T-helper 2 cell (primary cell): ENCODE measurements at regions not wholly inside any gene's neighbourhood (a gene's known extent, or its start where the extent isn't known, plus 50 kb on each side); places are given as distances from the start of the nearest gene placed in this dataset.

Source experiments
- DNase-seq, 5 experiments: peaks; one replicate each; pipeline versions ENCODE4 v3.0.0 to v3.0.0-alpha.2; 2012 to 2022

DNA sequence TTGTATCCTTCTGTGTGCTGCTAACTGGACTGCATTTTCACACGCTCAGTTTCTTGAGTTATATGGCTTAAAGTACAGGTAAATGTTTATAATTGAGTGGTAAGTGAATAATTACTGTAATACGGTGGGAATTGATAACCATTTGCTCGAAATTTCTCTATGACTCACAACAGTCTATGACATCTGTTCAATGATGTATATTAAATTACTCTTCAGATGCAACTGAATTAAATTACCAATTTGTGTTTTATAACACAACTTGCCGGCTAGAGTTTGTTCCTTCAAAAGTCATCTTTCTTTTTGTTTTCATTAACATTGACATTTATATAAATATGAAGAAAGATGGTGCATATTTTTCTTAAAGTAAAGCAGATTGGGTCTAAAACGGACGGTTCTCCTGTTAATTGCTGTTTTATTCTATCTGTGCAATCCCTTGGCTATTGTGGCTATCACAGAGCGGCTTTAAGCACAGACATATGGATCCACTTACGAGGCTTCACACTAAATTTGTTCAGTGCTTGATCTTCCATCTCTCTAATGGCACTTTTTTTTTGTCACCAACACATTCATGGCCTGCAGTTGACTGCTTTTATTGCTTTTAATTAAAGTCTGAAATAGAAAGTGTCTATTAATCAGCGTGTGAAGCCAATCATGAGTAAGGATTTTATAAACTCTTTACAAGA lies 1291.6 kb upstream of the SLC10A2 start:
- no peak for DNase-seq

GRCh38 chr13:104357174-104357573 lies 1291.0 kb upstream of the SLC10A2 start:
- no peak for DNase-seq

DNA sequence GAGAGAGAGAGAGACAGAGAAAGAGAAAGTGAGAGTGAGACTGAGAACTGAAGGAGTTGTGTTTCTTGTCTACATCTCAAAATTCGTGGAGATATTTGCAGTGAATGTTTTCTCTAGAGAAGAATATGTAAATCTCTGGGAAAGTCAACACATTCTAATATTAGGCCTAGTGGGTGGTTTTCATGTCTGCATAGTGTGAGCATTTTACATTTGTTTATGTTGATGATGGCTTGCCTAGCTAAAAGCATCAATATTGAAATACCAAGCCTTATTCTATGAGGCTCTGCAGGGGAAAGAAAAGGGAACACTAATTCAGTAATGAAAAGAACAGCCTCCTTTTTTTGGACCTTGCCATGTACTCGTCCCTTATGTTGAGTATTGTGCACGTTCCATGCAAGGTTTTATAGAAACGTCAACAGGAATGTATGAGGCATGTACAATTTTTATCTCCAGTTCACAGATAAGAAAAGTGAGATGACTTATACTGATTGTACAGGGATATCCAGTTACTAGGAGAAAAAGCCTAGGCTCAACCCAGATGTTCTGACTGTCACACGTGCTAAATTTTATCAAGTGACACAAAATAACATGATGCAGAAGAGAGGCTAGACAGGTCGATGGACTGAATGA lies 1288.9 kb upstream of the SLC10A2 start:
- no peak for DNase-seq

DNA sequence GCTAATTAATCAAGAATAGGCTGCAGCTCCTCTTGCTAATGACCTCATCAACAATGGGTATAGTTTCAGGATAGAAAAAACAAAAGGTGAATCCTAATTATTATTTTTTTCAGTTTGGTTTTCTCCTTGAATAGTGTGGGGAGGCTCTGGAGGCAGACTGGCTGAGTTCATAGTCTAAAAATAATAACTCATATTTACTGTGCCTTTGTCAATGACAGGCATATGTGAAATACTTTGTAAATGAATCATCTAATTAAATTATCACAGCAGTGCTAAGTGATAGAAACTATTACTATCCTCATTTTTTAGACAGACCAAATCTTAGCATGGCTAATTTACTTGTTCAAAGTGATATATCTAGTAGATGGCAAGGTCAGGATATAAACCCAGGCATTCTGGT lies 1261.0 kb upstream of the SLC10A2 start:
- DNase-seq, result no peak

DNA sequence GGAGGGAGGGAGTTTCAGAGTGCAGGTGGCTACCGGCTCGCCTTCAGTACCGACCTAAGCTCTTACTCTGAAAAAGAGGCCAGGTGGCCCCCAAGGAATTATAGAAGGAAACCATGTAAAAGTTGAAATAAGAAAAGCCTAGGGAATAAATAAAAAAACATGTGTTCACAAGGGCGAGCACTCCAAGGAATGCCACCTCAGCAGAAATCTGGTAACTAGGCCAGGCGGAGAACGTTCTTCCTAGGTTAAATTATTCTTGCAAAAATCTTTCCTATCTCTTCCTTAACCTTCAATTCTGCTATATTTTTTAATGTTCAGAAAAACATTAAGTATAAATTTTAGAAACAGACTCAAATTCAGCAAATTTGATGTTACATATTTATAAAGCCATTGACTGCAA lies 1260.3 kb upstream of the SLC10A2 start:
- DNase-seq, result no peak

GRCh38 chr13:104321756-104322155 lies 1255.5 kb upstream of the SLC10A2 start:
- no peak for DNase-seq

DNA sequence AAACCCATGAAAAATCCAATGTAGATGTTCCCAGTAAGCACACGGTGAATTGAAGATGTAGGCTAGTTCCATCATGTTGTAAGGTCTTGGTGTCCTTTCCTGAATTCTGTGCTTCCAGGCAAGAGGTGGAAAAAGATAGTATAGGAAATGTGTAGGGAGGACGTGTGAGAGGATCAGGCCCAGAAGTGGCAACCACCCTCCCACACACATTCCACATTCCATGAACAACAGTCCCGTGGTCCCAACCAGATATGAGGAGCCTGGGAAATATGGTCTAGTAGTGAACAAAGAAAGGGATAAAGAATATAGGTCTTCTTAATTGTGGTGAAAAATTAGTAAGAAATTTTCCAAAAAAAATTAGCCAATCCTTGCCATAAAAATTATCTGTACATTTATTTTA lies 1254.2 kb upstream of the SLC10A2 start:
- no peak for DNase-seq

DNA sequence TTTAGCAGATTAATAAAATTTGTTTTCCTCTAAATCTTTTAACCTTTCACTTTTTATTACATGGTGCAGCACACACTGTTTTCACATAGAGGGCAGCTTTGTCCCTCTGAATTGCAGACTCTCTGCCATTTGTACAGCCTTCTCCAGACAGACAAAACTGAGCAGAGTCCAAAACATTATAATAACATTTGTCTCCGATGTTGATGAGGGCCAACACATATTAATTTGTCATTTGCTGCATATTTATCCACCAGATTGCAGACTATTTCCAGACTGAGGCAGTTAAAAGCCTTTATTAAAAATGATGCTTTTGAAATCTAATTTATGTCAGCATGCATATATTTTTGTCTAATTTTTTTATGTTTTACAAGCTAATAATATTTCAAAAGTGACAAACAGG lies 1251.9 kb upstream of the SLC10A2 start:
- no peak for DNase-seq

DNA sequence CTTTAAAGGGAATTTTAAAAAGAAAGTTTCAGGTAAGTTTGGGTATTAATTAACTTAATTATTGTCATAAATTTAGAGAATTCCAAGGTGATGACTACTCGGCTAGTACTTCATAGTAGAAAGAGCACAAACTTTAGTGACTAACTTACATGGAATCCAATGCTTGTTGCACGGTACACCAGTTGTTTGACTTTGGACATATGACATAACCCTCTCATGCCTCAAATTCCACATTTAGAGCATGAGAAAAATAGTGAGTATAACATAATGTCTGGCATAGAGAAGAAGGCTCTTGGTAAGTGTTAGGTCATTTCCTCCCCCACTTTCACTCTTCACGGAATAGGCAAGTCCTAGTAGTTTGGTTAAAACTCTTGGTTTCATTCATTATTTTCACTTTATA lies 1249.4 kb upstream of the SLC10A2 start:
- DNase-seq, result no peak

DNA sequence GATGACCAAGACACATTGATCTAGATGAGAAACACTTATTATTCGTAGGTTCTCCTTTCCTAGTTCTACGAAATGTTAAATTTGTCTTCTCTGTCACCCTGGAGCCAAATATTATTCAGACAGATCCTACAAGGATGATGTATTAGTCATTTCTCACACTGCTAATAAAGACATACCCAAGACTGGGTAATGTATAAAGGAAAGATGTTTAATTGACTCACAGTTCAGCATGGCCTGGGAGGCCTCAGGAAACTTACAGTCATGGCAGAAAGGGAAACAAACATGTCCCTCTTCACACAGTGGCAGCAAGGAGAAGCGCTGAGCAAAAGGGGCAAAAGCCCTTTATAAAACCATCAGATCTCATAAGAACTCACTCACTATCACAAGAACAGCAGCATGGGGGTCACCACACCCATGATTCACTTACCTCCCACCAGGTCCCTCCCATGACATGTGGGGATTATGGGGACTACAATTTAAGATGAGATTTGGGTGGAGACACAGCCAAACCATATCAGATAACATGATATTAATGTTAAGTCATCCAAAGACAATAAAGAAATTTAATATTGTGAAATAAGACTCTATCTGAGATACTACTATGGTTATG lies 1248.8 kb upstream of the SLC10A2 start:
- DNase-seq, result no peak

DNA sequence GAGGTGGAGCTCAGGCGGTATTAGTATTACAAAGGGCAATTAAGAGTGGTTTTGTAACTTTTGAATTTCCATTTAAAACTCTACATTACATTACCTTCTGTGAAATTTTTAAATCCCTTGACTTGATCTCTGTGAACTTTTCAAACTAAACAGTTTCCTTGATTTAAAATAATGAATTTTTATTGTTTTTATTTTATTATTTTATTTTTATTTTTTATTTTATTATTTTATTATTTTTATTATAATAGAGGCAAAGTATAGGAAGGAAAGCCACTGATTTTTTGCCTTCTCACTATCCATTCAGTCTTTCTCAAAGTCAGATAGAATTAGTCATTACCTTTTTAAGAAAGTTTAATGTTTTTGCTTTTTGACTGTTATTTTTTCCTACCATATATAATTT lies 1248.1 kb upstream of the SLC10A2 start:
- no peak for DNase-seq

GRCh38 chr13:104310861-104311260 lies 1244.6 kb upstream of the SLC10A2 start:
- DNase-seq, result no peak

DNA sequence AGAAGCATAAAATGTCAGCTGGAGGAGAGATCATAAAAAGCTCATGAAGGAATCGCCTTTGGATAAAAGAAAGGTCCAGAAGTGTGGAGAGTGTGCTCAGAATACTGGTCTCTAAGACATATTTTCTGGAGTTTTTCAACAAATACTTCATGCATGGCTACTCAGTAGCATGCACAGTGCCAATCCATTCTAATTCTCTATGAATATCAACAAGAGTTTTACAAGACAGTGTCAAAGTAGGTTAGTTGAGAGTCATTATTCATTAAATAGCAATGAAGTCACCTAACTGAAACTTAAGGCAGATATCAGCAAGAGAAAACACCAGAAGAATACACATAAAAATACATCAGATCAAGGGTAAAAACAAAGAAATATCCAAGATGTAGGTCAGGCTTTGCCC lies 1243.2 kb upstream of the SLC10A2 start:
- no peak for DNase-seq

- no peak for DNase-seq
Observed at GRCh38 chr13:104301171-104301975, 1235.2 kb upstream of the SLC10A2 start.

GRCh38 chr13:104297075-104297474 lies 1230.9 kb upstream of the SLC10A2 start:
- DNase-seq, result no peak

DNA sequence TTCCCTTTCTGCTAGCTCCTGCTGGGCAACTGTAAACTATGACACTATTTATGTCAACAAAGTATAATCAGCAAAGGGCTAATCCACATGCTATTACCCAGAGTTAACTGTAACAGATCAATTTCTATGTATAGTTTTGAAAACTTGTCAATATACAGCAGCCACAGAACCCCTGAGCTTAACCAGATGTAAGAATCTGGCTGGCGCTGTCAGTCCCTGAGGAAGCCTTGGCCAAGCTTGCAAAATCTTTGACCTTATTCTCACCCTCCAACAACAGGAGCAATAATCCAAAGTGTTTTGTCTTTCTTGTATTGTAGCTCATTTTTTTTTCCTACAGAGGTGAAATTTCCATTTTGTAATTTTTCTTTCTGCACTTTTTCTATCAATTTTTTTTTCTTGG lies 1230.1 kb upstream of the SLC10A2 start:
- DNase-seq, result no peak

GRCh38 chr13:104295537-104295936 lies 1229.3 kb upstream of the SLC10A2 start:
- DNase-seq, result no peak

DNA sequence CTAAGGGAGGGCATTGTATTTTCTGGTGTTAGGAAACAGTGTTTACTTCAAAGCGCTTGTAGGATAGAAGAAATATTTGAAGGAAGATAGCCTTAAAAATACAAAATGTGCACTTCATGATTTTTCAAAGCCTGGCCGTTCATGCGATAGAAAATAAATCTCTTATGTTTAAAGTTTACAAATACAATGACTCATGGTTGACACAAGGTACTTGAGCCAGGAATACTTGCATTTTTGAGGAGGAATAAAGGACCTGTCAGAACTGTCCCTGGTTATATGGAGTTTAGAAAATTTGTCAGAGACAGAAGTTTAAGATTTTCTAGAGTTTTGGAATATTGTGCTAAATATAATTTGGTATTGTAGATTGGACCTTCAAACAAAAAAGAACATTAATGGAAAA lies 1223.2 kb upstream of the SLC10A2 start:
- DNase-seq, result no peak

- DNase-seq, result no peak
Observed at GRCh38 chr13:104288496-104288895, 1222.3 kb upstream of the SLC10A2 start.

- DNase-seq, result no peak
Observed at GRCh38 chr13:104286566-104287290, 1220.5 kb upstream of the SLC10A2 start.

- no peak for DNase-seq
Observed at GRCh38 chr13:104281910-104282309, 1215.7 kb upstream of the SLC10A2 start.

DNA sequence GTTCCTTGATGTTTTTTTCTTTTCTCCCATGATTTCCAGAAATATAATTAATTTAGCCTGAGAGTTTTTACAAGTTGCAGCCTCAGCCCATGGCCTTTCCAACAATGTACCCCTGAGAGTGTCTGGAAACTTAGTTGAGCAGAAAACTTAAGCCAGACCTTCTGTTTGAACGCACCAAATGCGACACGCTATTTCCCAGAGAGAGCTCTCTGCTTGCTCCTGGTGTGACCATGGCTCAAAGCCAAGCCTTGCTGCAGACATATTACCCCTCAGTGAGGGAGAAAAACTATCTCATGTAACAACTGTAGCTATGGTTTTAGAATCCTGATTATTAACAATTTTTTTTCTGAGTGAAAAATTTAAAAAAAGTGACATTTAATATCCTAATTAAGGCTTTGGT lies 1204.5 kb upstream of the SLC10A2 start:
- no peak for DNase-seq
